Neuronal stem cell (in vitro differentiated cells): ENCODE measurements at regions not wholly inside any gene's neighbourhood (a gene's known extent, or its start where the extent isn't known, plus 50 kb on each side); places are given as distances from the start of the nearest gene placed in this dataset.

Experiments used
- DNase-seq: peaks from one replicate; pipeline ENCODE4 v3.0.0-alpha.2; 2013; ENCODE audit warnings: low spot score
- H2AFZ ChIP-seq: one replicate; pipeline ENCODE4 v1.6.1; 2013; ENCODE audit warnings: mild to moderate bottlenecking, low read length, inconsistent platforms
- H2AK5ac ChIP-seq: 2 replicates; pipeline ENCODE4 v1.6.1; 2013; ENCODE audit warnings: low read depth, mild to moderate bottlenecking, inconsistent platforms, low read length, moderate library complexity, mixed read lengths
- H2BK120ac ChIP-seq: 2 replicates; pipeline ENCODE4 v1.6.1; 2013; ENCODE audit warnings: low read depth, mild to moderate bottlenecking, inconsistent platforms, low read length, moderate library complexity, mixed read lengths
- H2BK12ac ChIP-seq: one replicate; pipeline ENCODE4 v1.6.1; 2013; ENCODE audit warnings: low read length, inconsistent platforms
- H2BK15ac ChIP-seq: 2 replicates; pipeline ENCODE4 v1.6.1; 2013; ENCODE audit warnings: mild to moderate bottlenecking, low read length, inconsistent platforms, mixed read lengths
- H2BK5ac ChIP-seq: one replicate; pipeline ENCODE4 v1.6.1; 2013; ENCODE audit warnings: inconsistent platforms, mild to moderate bottlenecking, low read length, moderate library complexity
- H3K14ac ChIP-seq: one replicate; pipeline ENCODE4 v1.6.1; 2013; ENCODE audit warnings: low read length, inconsistent platforms
- H3K18ac ChIP-seq: 2 replicates; pipeline ENCODE4 v1.6.1; 2013; ENCODE audit warnings: low read length, inconsistent platforms
- H3K23ac ChIP-seq: 2 replicates; pipeline ENCODE4 v1.6.1; 2013; ENCODE audit warnings: low read depth, mild to moderate bottlenecking, mixed read lengths, low read length, inconsistent platforms; ENCODE audit not compliant: poor library complexity
- H3K27ac ChIP-seq: replicated peaks from 3 replicates; pipeline ENCODE4 v1.5.1; 2013; ENCODE audit warnings: low read length, inconsistent platforms
- H3K27me3 ChIP-seq, 3 experiments: 2 replicates each; pipeline ENCODE4 v1.6.1; 2013; ENCODE audit warnings: low read length in 3 of 3, mild to moderate bottlenecking in 2 of 3, inconsistent platforms in 1 of 3, low read depth in 1 of 3, mixed read lengths in 1 of 3, moderate library complexity in 1 of 3; ENCODE audit not compliant: control insufficient read depth in 3 of 3, insufficient read depth in 3 of 3
- H3K36me3 ChIP-seq, 2 donors: replicated peaks in 1 of 2; 2 replicates each; pipeline ENCODE4 v1.6.1; 2013; ENCODE audit warnings: low read length in 2 of 2; ENCODE audit not compliant: control insufficient read depth in 2 of 2, insufficient read depth in 2 of 2
- H3K4ac ChIP-seq: 2 replicates; pipeline ENCODE4 v1.6.1; 2013; ENCODE audit warnings: inconsistent platforms, mild to moderate bottlenecking, low read length, moderate library complexity
- H3K4me1 ChIP-seq, 2 donors: 1 replicate in 1 of 2; 2 replicates in 1 of 2; pipeline ENCODE4 v1.6.1; 2013; ENCODE audit warnings: low read length in 2 of 2, low read depth in 1 of 2; ENCODE audit not compliant: control insufficient read depth in 2 of 2, insufficient read depth in 1 of 2
- H3K4me2 ChIP-seq: one replicate; pipeline ENCODE4 v1.6.1; 2013; ENCODE audit warnings: mild to moderate bottlenecking, low read length, inconsistent platforms; ENCODE audit not compliant: insufficient read depth, poor library complexity, severe bottlenecking
- H3K4me3 ChIP-seq, 2 donors: 2 replicates each; pipeline ENCODE4 v1.5.1; 2013; ENCODE audit warnings: low read length in 2 of 2, mild to moderate bottlenecking in 2 of 2, inconsistent platforms in 1 of 2, moderate library complexity in 1 of 2
- H3K79me1 ChIP-seq: one replicate; pipeline ENCODE4 v1.6.1; 2013; ENCODE audit warnings: low read depth, mild to moderate bottlenecking, inconsistent platforms, low read length, moderate library complexity
- H3K9ac ChIP-seq: one replicate; pipeline ENCODE4 v1.6.1; 2013; ENCODE audit warnings: mild to moderate bottlenecking, low read depth, low read length, inconsistent platforms; ENCODE audit not compliant: poor library complexity
- H3K9me3 ChIP-seq, 2 donors: replicated peaks in 1 of 2; 2 replicates each; pipeline versions ENCODE3 to v1.6.1; 2013; ENCODE audit warnings: low read length in 2 of 2, mild to moderate bottlenecking in 2 of 2, inconsistent platforms in 1 of 2, low read depth in 1 of 2, mixed read lengths in 1 of 2, moderate library complexity in 1 of 2; ENCODE audit not compliant: control insufficient read depth in 2 of 2, insufficient read depth in 1 of 2
- H4K8ac ChIP-seq: one replicate; pipeline ENCODE4 v1.6.1; 2013; ENCODE audit warnings: low read depth, mild to moderate bottlenecking, inconsistent platforms, low read length, moderate library complexity
- H4K91ac ChIP-seq: one replicate; pipeline ENCODE4 v1.6.1; 2013; ENCODE audit warnings: low read length, low read depth, mild to moderate bottlenecking, inconsistent platforms; ENCODE audit not compliant: poor library complexity
- WGBS, 2 donors: extraction: QIAGEN DNeasy Blood & Tissue Kit; methylation state at CpG; one replicate each; pipeline ENCODE4 v1.1.7; 2013; ENCODE audit warnings: missing lambda C conversion rate in 2 of 2, mixed read lengths in 1 of 2; ENCODE audit not compliant: insufficient read length in 2 of 2, insufficient replicate concordance in 1 of 2; ENCODE audit errors: extremely low coverage in 2 of 2; 5-methylcytosine and 5-hydroxymethylcytosine counted together

DNA sequence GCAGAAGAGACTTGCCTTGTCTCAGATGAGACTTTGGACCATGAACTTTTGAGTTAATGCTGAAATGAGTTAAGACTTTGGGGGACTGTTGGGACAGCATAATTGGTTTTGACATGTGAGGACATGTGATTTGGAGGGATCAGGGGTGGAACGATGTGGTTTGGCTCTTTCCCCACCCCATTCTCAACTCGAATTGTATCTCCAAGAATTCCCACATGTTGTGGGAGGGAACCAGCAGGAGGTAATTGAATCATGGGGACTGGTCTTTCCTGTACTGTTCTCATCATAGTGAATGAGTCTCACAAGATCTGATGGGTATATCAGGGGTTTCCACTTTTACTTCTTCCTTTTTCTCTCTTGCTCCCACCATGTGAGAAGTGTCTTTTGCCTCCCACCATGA lies 229.7 kb upstream of the KCND2 start:
- Histone ChIP-seq H2BK120ac (no peak overlapping the region), H4K91ac (no peak overlapping the region), H3K9me3 (no peaks in the 10 kb centered on the region), H3K4me3 (no peak overlapping the region), H3K14ac (no peak overlapping the region), H3K4me1 (no peaks in the 10 kb centered on the region), H2BK15ac (no peak overlapping the region), H3K27me3 (no peaks in the 10 kb centered on the region), H3K9ac (no peak overlapping the region), H3K18ac (no peak overlapping the region), H2AFZ (no peak overlapping the region), H3K23ac (no peak overlapping the region), H3K79me1 (no peaks in the 10 kb centered on the region), H2BK12ac (no peak overlapping the region), H4K8ac (no peak overlapping the region), H2AK5ac (no peak overlapping the region), H3K4ac (no peak overlapping the region), H3K27ac (no peak overlapping the region), H3K36me3 (no peaks in the 10 kb centered on the region), H2BK5ac (no peak overlapping the region), H3K4me2 (no peak overlapping the region)
- DNase-seq: no peak
- no CpG with 5 or more reads among the region's 2 CpGs for WGBS, 2 donors

DNA sequence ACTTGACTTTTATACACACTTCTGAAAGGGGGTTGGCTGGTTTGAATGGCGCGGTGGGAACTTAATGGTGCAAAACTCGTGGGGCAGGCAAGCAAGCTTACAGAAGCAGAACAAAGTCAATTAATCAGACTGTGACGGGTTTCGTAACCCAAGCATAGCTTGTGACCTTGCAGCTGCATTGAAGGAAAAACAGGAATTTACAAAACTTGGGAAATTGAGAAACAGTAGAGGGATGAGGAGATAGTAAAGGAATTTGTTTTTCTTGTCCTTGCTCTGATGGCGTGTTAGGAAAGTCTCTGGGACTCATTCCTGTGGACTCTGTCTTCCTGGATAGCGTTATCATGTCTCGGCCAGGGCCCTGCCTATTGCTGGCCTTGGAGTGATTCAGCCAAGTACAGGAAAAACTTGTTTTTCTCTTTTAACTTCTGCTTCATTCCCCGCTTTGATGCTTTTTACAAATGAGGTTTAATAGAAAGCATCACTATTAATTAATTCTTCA lies 220.0 kb upstream of the KCND2 start:
- Histone ChIP-seq H2AK5ac (no peak overlapping the region), H3K36me3 (no peaks in the 10 kb centered on the region), H4K8ac (no peak overlapping the region), H3K18ac (no peak overlapping the region), H3K27ac (no peak overlapping the region), H2AFZ (peak overlapping the region; percentile 68), H3K23ac (no peak overlapping the region), H3K4me3 (no peak overlapping the region), H3K79me1 (no peaks in the 10 kb centered on the region), H2BK15ac (no peak overlapping the region), H3K27me3 (no peaks in the 10 kb centered on the region), H3K14ac (no peak overlapping the region), H4K91ac (no peak overlapping the region), H2BK12ac (no peak overlapping the region), H2BK5ac (no peak overlapping the region), H3K9ac (no peak overlapping the region), H3K4me1 (no peaks in the 10 kb centered on the region), H3K4ac (no peak overlapping the region), H2BK120ac (no peak overlapping the region), H3K4me2 (no peak overlapping the region), H3K9me3 (no peaks in the 10 kb centered on the region)
- WGBS, 2 donors: no CpG with 5 or more reads among the region's 9 CpGs
- no peak for DNase-seq

DNA sequence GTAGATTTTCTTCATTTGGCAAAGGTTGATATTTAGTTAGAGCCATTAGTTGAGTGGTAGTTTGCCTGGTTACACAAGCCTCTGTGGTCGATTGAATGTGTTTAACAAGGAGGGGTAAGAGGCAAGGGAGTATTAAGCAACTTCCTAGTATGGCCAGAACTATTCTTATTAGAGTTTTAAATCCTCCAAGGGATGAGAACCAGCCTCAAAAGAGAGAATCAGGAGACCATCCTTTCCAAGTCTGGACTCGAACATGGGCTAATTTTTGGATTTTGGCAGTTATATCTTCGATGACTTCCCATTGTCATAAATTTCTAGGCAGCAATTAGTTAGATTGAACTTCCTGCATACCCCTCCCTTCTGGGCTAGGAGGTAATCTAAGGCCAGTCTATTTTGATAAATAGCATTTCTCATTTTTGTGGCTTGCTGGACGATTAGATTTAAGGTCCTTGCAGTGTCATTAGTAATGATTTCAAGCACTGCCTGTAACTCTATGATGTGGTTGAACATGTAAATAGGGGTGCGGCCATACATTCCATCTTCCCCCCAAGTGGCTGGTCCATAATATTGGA lies 219.5 kb upstream of the KCND2 start:
- no peak overlapping the region for H3K4ac ChIP-seq
- H3K9me3 ChIP-seq: no peaks in the 10 kb centered on the region
- H3K4me2 ChIP-seq: no peak overlapping the region
- H3K27ac ChIP-seq: no peak overlapping the region
- no CpG with 5 or more reads among the region's 5 CpGs for WGBS, 2 donors
- H3K9ac ChIP-seq: no peak overlapping the region
- no peaks in the 10 kb centered on the region for H3K79me1 ChIP-seq
- H3K4me1 ChIP-seq: no peaks in the 10 kb centered on the region
- no peak overlapping the region for H2AK5ac ChIP-seq
- no peak overlapping the region for H2BK12ac ChIP-seq
- H2BK5ac ChIP-seq: no peak overlapping the region
- H4K8ac ChIP-seq: no peak overlapping the region
- no peak for DNase-seq
- H2BK15ac ChIP-seq: no peak overlapping the region
- H2BK120ac ChIP-seq: no peak overlapping the region
- no peak overlapping the region for H3K14ac ChIP-seq
- H2AFZ ChIP-seq: no peak overlapping the region
- no peak overlapping the region for H3K18ac ChIP-seq
- H3K27me3 ChIP-seq: no peaks in the 10 kb centered on the region
- H3K4me3 ChIP-seq: no peak overlapping the region
- no peak overlapping the region for H3K23ac ChIP-seq
- no peaks in the 10 kb centered on the region for H3K36me3 ChIP-seq
- no peak overlapping the region for H4K91ac ChIP-seq

DNA sequence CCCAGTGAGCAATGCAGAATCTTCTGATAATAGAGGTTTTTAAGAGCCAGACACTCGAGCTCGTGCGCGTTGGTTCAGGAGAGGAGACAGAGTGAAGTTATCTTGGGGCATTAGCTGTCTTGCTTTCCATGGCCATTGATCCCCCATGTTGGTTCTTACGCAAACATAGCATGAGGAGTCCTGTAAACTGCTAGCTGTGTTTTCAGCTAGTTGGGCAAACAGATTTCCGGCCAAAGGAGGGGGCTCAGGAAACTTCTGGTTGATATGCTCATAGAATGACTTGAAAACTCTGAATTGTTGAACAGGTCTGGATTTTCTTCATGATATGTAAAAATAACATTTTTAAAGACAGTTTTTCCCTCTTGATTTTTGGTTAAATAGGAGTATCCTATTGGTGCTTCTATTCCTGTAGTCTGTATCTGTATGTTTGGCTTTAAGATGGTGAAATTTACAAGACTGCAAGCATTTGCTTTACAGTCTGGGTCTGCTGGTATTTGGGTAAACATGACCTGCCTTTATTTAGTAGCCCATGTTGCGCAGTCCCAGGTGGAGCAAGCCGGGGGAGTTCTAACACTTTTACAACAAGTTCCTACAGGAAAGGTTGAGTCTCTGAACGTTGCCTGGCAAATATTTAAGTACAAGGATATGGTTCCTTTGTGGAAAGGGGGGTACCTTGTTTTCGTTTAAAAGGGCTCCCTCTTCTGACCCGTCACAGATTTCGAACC lies 218.4 kb upstream of the KCND2 start:
- no peak overlapping the region for H3K27ac ChIP-seq

More for the DNA sequence above, 218.4 kb upstream of the KCND2 start:
- no peaks in the 10 kb centered on the region for H3K9me3 ChIP-seq
- no peak overlapping the region for H3K9ac ChIP-seq
- DNase-seq: no peak
- H3K4me1 ChIP-seq: no peaks in the 10 kb centered on the region
- H3K4ac ChIP-seq: no peak overlapping the region
- no peaks in the 10 kb centered on the region for H3K79me1 ChIP-seq
- no peak overlapping the region for H2BK5ac ChIP-seq
- H2AK5ac ChIP-seq: no peak overlapping the region
- no peak overlapping the region for H3K4me3 ChIP-seq
- no peak overlapping the region for H3K18ac ChIP-seq
- H3K23ac ChIP-seq: no peak overlapping the region
- H2BK12ac ChIP-seq: no peak overlapping the region
- H3K27me3 ChIP-seq: no peaks in the 10 kb centered on the region
- no CpG with 5 or more reads among the region's 12 CpGs for WGBS, 2 donors
- H4K91ac ChIP-seq: no peak overlapping the region
- no peak overlapping the region for H4K8ac ChIP-seq
- no peak overlapping the region for H2BK120ac ChIP-seq
- H2BK15ac ChIP-seq: no peak overlapping the region
- H3K14ac ChIP-seq: no peak overlapping the region
- H3K36me3 ChIP-seq: no peaks in the 10 kb centered on the region
- H3K4me2 ChIP-seq: no peak overlapping the region
- no peak overlapping the region for H2AFZ ChIP-seq
